HepG2 (cell line): ENCODE measurements at regions not wholly inside any gene's neighbourhood (a gene's known extent, or its start where the extent isn't known, plus 50 kb on each side); places are given as distances from the start of the nearest gene placed in this dataset.

ENCODE experiments used
- ATAC-seq: fragments of 200-7000 bp; cut with Tn5 transposase; 3 replicates; pipeline ENCODE4 v1.9.1; 2020; ENCODE audit warnings: mild to moderate bottlenecking, moderate library complexity
- BruUV-seq: library from RNA; stranded (reverse); fragments of 400-500 nt; replicated peaks from 2 replicates; lab custom pipeline; 2021; lab: Mats Ljungman, UMichigan
- CTCF ChIA-PET: fragments of 300-600 bp; formaldehyde crosslinking; extraction: SDS; loops from one replicate; lab custom pipeline; 2021; ENCODE audit warnings: low total read pairs, inconsistent platforms, low intra/inter-chr PET ratio; lab: Yijun Ruan, JAX
- POLR2A ChIA-PET: fragments of 350-600 bp; sonication (Branson Sonifier 250); formaldehyde crosslinking; loops from one replicate; lab custom pipeline; 2020; ENCODE audit warnings: antibody characterized with exemption, inconsistent platforms; lab: Yijun Ruan, JAX
- DNase-seq: peaks from one replicate; pipeline ENCODE4 v3.0.0-alpha.2; 2015; ENCODE audit warnings: low spot score
- FAIRE-seq: peaks from 3 replicates; lab custom pipeline; 2011; peaks lifted over from hg19 to GRCh38; lab: Jason Lieb, UNC
- H2AFZ ChIP-seq: one replicate; pipeline ENCODE4 v1.6.1; 2011; ENCODE audit warnings: low read length, inconsistent platforms
- H3K27ac ChIP-seq: fragments of 300-600 bp; 3 replicates; pipeline ENCODE4 v1.8.0; 2011; ENCODE audit warnings: mixed run types, mild to moderate bottlenecking, mixed read lengths, low read length, inconsistent platforms; ENCODE audit not compliant: insufficient read depth; ENCODE audit errors: extremely low read length
- H3K27me3 ChIP-seq, 2 experiments: fragments of 200-600 bp in 1 of 2; 2 replicates in 1 of 2; 3 replicates in 1 of 2; pipeline versions ENCODE4 v1.6.0 to v1.8.0; 2011; ENCODE audit warnings: low read length in 2 of 2, mild to moderate bottlenecking in 2 of 2, moderate library complexity in 2 of 2, inconsistent platforms in 1 of 2; ENCODE audit not compliant: insufficient read depth in 2 of 2, control insufficient read depth in 1 of 2
- H3K36me3 ChIP-seq, 2 experiments: fragments of 200-600 bp in 1 of 2; replicated peaks in 1 of 2; 2 replicates in 1 of 2; 3 replicates in 1 of 2; pipeline versions ENCODE4 v1.5.1 to v1.8.0; 2011; ENCODE audit warnings: low read length in 2 of 2, inconsistent platforms in 1 of 2; ENCODE audit not compliant: insufficient read depth in 2 of 2, control insufficient read depth in 1 of 2
- H3K4me1 ChIP-seq: 2 replicates; pipeline ENCODE4 v1.5.1; 2012; ENCODE audit warnings: low read length, inconsistent platforms; ENCODE audit not compliant: insufficient read depth
- H3K4me2 ChIP-seq: 2 replicates; pipeline ENCODE4 v1.6.0; 2011; ENCODE audit warnings: low read depth, low read length, inconsistent platforms
- H3K4me3 ChIP-seq, 3 experiments: fragments of 200-600 bp in 1 of 3; sonication (generic), shearing (Covaris generic) in 1 of 3; replicated peaks in 1 of 3; 2 replicates each; pipeline ENCODE4 v1.5.1; 2011 to 2016; ENCODE audit warnings: low read length in 3 of 3, inconsistent platforms in 2 of 3, low read depth in 2 of 3, mild to moderate bottlenecking in 2 of 3, control low read depth in 1 of 3, mixed read lengths in 1 of 3; ENCODE audit not compliant: insufficient read depth in 1 of 3
- H3K79me2 ChIP-seq: one replicate; pipeline ENCODE4 v1.6.1; 2011; ENCODE audit warnings: low read length, inconsistent platforms; ENCODE audit not compliant: insufficient read depth
- H3K9ac ChIP-seq: 2 replicates; pipeline ENCODE4 v1.6.0; 2011; ENCODE audit warnings: mild to moderate bottlenecking, low read depth, low read length, inconsistent platforms; ENCODE audit not compliant: insufficient read depth
- H3K9me3 ChIP-seq: 2 replicates; pipeline ENCODE4 v1.5.1; 2012; ENCODE audit warnings: mild to moderate bottlenecking, low read length
- H4K20me1 ChIP-seq: 2 replicates; pipeline ENCODE4 v1.6.0; 2011; ENCODE audit warnings: inconsistent platforms, mild to moderate bottlenecking, low read length, moderate library complexity; ENCODE audit not compliant: insufficient read depth
- ASH2L ChIP-seq: fragments of 300-600, 200-600 bp; sonication (generic); IDR thresholded peaks from 2 replicates; pipeline ENCODE4 v1.7.0; 2017; ENCODE audit warnings: low read depth, mild to moderate bottlenecking, moderate library complexity, mixed read lengths, low read length; ENCODE audit not compliant: insufficient read length
- GLI4 ChIP-seq: sonication (generic); formaldehyde crosslinking; IDR thresholded peaks from 2 replicates; pipeline ENCODE4 v1.5.1; 2020; ENCODE audit warnings: missing genetic modification reagents, mild to moderate bottlenecking, moderate library complexity, borderline replicate concordance
- HNRNPL ChIP-seq: fragments of 200-400 bp; formaldehyde crosslinking; IDR thresholded peaks from 2 replicates; pipeline ENCODE4 v1.6.1; 2017; ENCODE audit warnings: mild to moderate bottlenecking, low read depth, low read length
- KAT7 ChIP-seq: IDR thresholded peaks from 2 replicates; pipeline ENCODE4 v1.6.1; 2018; ENCODE audit warnings: borderline replicate concordance, missing compliant biosample characterization
- KDM4B ChIP-seq: sonication (generic); formaldehyde crosslinking; IDR thresholded peaks from 2 replicates; pipeline ENCODE4 v1.4.0; 2020; ENCODE audit warnings: missing genetic modification reagents
- MZF1 ChIP-seq: sonication (generic); formaldehyde crosslinking; IDR thresholded peaks from 2 replicates; pipeline ENCODE4 v1.8.1; 2023; ENCODE audit warnings: mild to moderate bottlenecking, missing genetic modification reagents, borderline replicate concordance
- NFE2 ChIP-seq: sonication (generic); formaldehyde crosslinking; IDR thresholded peaks from 2 replicates; pipeline ENCODE4 v1.4.0; 2020; ENCODE audit warnings: missing genetic modification reagents
- NR1H2 ChIP-seq: sonication (generic); formaldehyde crosslinking; IDR thresholded peaks from 2 replicates; pipeline ENCODE4 v1.8.1; 2022; ENCODE audit warnings: low read depth, missing genetic modification reagents, borderline replicate concordance
- SETDB1 ChIP-seq: sonication (generic); formaldehyde crosslinking; IDR thresholded peaks from 2 replicates; pipeline ENCODE4 v1.5.1; 2020; ENCODE audit warnings: missing genetic modification reagents, mild to moderate bottlenecking, borderline replicate concordance
- YY1 ChIP-seq: IDR thresholded peaks from 2 replicates; pipeline ENCODE4 v1.6.1; 2011; ENCODE audit warnings: low read length, low read depth, moderate library complexity, mild to moderate bottlenecking; ENCODE audit not compliant: insufficient read depth, insufficient replicate concordance
- ZNF724P ChIP-seq: sonication (generic); formaldehyde crosslinking; IDR thresholded peaks from 2 replicates; pipeline ENCODE4 v1.8.0; 2022; ENCODE audit warnings: missing genetic modification reagents, borderline replicate concordance
- ZNF737 ChIP-seq: sonication (generic); formaldehyde crosslinking; IDR thresholded peaks from 2 replicates; pipeline ENCODE4 v1.5.0; 2020; ENCODE audit warnings: missing genetic modification reagents, mild to moderate bottlenecking, borderline replicate concordance
- ZSCAN29 ChIP-seq: sonication (generic); formaldehyde crosslinking; conservative IDR thresholded peaks from 2 replicates; pipeline ENCODE4 v1.4.0; 2020; ENCODE audit warnings: mild to moderate bottlenecking, missing genetic modification reagents
- WGBS: methylation state at CpG from one replicate; pipeline ENCODE4 v1.1.6; 2017; ENCODE audit warnings: low lambda C conversion rate; 5-methylcytosine and 5-hydroxymethylcytosine counted together
- in situ Hi-C: cut with HindIII; loops from 2 replicates; pipeline ENCODE4 v1.10.0; 2017; ENCODE audit warnings: low pct_unique_long_range_greater_than_20kb; ENCODE audit not compliant: extremely low pct_ligation_motif_present
- intact Hi-C: fragments of 100-400 bp; cut with micrococcal nuclease; formaldehyde crosslinking; loops from one replicate; pipeline ENCODE4 v1.10.0; 2022; ENCODE audit not compliant: unreplicated experiment
- TF ChIP-seq, protein P1 (sequence below): sonication (generic); formaldehyde crosslinking; IDR thresholded peaks from 2 replicates; pipeline ENCODE4 v1.4.0; 2020; ENCODE audit warnings: missing genetic modification reagents

DNA sequence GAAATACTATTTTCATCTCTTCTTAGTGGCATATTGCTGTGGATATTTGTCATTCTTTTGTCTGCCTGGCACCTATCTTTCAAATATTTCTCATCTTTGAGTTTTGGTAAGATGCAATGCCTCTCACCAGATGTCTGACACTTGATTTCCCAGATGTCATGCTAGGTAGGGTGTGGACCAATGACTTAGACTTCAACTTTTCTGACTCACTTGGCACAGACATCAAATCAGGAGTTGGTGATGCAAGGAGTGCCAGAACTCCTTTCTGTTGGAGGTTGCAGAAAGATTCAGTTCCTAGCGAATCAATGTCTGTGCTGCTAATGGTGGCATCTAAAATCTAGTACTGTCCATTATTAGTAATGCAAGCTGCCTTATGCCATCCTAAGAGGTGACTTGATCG lies 216.9 kb upstream of the FERD3L start (continued):
- TF ChIP-seq SETDB1 (CRISPR knock-in tag), result no peak
- no peak for TF ChIP-seq MZF1 (CRISPR knock-in tag)

DNA sequence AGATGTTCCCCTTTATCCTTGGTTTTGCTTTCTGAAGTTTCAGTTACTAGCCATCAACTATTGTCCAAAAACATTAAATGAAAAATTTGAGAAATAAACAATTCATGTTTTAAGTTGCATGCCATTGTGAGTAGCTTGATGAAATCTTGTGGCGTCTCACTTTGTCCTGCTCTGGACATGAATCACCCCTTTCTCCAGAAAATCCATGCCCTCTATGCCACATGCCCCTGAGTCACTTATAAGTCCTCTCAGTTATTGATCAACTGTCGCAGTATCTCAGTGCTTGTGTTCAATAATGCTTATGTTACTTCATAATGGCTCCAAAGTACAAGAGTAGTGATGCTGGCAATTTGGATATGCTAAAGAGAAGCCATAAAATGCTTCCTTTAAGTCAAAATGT lies 208.0 kb upstream of the FERD3L start:
- H3K4me2 ChIP-seq, result no peak overlapping the region
- H3K9ac ChIP-seq, result no peak overlapping the region
- 0% methylated on average over 2 of the region's 2 CpGs for WGBS
- ChIA-PET POLR2A (no interaction called here), CTCF (no interaction called here)
- H3K79me2 ChIP-seq, result no peaks in the 10 kb centered on the region
- FAIRE-seq, result no peak
- no peak for ATAC-seq
- H3K9me3 ChIP-seq, result peaks cover 35% of the 10 kb centered on the region
- H3K4me1 ChIP-seq, result no peaks in the 10 kb centered on the region
- no peak overlapping the region for H2AFZ ChIP-seq
- TF ChIP-seq KAT7 (CRISPR knock-in tag) (no peak), HNRNPL (no peak), ZNF737 (CRISPR knock-in tag) (no peak), ZSCAN29 (CRISPR knock-in tag) (no peak), KDM4B (no peak), ZNF724P (no peak), YY1 (no peak), NR1H2 (CRISPR knock-in tag) (no peak), NFE2 (CRISPR knock-in tag) (no peak), GLI4 (no peak), ASH2L (no peak)
- TF ChIP-seq, protein P1, sequence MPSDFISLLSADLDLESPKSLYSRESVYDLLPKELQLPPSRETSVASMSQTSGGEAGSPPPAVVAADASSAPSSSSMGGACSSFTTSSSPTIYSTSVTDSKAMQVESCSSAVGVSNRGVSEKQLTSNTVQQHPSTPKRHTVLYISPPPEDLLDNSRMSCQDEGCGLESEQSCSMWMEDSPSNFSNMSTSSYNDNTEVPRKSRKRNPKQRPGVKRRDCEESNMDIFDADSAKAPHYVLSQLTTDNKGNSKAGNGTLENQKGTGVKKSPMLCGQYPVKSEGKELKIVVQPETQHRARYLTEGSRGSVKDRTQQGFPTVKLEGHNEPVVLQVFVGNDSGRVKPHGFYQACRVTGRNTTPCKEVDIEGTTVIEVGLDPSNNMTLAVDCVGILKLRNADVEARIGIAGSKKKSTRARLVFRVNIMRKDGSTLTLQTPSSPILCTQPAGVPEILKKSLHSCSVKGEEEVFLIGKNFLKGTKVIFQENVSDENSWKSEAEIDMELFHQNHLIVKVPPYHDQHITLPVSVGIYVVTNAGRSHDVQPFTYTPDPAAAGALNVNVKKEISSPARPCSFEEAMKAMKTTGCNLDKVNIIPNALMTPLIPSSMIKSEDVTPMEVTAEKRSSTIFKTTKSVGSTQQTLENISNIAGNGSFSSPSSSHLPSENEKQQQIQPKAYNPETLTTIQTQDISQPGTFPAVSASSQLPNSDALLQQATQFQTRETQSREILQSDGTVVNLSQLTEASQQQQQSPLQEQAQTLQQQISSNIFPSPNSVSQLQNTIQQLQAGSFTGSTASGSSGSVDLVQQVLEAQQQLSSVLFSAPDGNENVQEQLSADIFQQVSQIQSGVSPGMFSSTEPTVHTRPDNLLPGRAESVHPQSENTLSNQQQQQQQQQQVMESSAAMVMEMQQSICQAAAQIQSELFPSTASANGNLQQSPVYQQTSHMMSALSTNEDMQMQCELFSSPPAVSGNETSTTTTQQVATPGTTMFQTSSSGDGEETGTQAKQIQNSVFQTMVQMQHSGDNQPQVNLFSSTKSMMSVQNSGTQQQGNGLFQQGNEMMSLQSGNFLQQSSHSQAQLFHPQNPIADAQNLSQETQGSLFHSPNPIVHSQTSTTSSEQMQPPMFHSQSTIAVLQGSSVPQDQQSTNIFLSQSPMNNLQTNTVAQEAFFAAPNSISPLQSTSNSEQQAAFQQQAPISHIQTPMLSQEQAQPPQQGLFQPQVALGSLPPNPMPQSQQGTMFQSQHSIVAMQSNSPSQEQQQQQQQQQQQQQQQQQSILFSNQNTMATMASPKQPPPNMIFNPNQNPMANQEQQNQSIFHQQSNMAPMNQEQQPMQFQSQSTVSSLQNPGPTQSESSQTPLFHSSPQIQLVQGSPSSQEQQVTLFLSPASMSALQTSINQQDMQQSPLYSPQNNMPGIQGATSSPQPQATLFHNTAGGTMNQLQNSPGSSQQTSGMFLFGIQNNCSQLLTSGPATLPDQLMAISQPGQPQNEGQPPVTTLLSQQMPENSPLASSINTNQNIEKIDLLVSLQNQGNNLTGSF (CRISPR knock-in tag), result no peak
- no peak for DNase-seq
- intact Hi-C loops (no loop called here), in situ Hi-C loops (no loop called here)
- no TSS peak for BruUV-seq
- no peaks in the 10 kb centered on the region for H4K20me1 ChIP-seq
- no peak overlapping the region for H3K27ac ChIP-seq
- H3K4me3 ChIP-seq, result no peak overlapping the region
- no peaks in the 10 kb centered on the region for H3K36me3 ChIP-seq
- H3K27me3 ChIP-seq, result no peaks in the 10 kb centered on the region
